NCI-H2227 treated with DMSO at 0.1 percent for 48 hours (cell line): ENCODE measurements at regions not wholly inside any gene's neighbourhood (a gene's known extent, or its start where the extent isn't known, plus 50 kb on each side); places are given as distances from the start of the nearest gene placed in this dataset.

Experiments used
- DNase-seq: peaks from one replicate; lab custom pipeline; 2025; lab: John Stamatoyannopoulos, UW

GRCh38 chr1:228920831-228921230, 185.6 kb downstream of the RHOU start:
- DNase-seq: no peak

- no peak for DNase-seq
Measured at GRCh38 chr1:228921481-228921880, 186.2 kb downstream of the RHOU start.

- no peak for DNase-seq
Measured at GRCh38 chr1:228922722-228923376, 187.6 kb downstream of the RHOU start.

- no peak for DNase-seq
Measured at GRCh38 chr1:228923973-228924686, 188.9 kb downstream of the RHOU start.

- DNase-seq: no peak
Measured at GRCh38 chr1:228925691-228926090, 190.4 kb downstream of the RHOU start.

GRCh38 chr1:228927421-228927820, 192.1 kb downstream of the RHOU start:
- no peak for DNase-seq

- no peak for DNase-seq
Measured at GRCh38 chr1:228927946-228928898, 192.9 kb downstream of the RHOU start.

GRCh38 chr1:228929476-228930027, 194.3 kb downstream of the RHOU start:
- DNase-seq: no peak

GRCh38 chr1:228930479-228930957, 195.2 kb downstream of the RHOU start:
- no peak for DNase-seq

GRCh38 chr1:228933753-228934152, 198.5 kb downstream of the RHOU start:
- DNase-seq: no peak

- DNase-seq: no peak
Measured at GRCh38 chr1:228935198-228935663, 200.0 kb downstream of the RHOU start.

GRCh38 chr1:228935855-228936727, 200.8 kb downstream of the RHOU start:
- DNase-seq: no peak

GRCh38 chr1:228936881-228937280, 201.6 kb downstream of the RHOU start:
- DNase-seq: no peak

GRCh38 chr1:228937351-228937750, 202.1 kb downstream of the RHOU start:
- DNase-seq: no peak

- DNase-seq: peak; percentile 28
Measured at GRCh38 chr1:228937851-228938536, 202.7 kb downstream of the RHOU start.

GRCh38 chr1:228938537-228938901, 203.2 kb downstream of the RHOU start:
- DNase-seq: peak; percentile 66

GRCh38 chr1:228939001-228939691, 203.9 kb downstream of the RHOU start:
- DNase-seq: no peak

- no peak for DNase-seq
Measured at GRCh38 chr1:228939881-228940392, 204.7 kb downstream of the RHOU start.

GRCh38 chr1:228940526-228940925, 205.2 kb downstream of the RHOU start:
- no peak for DNase-seq

GRCh38 chr1:228940926-228941325, 205.6 kb downstream of the RHOU start:
- DNase-seq: no peak
